ENCODE measurements at regions not wholly inside any gene's neighbourhood (a gene's known extent, or its start where the extent isn't known, plus 50 kb on each side); places are given as distances from the start of the nearest gene placed in this dataset.

- no peak overlapping the region for H4K91ac ChIP-seq (ENCODE audit: insufficient read length, low read depth, low read length)
- no peak overlapping the region for H3K18ac ChIP-seq (ENCODE audit: insufficient read length, low read depth, low read length)
- no peaks in the 10 kb centered on the region for H3K27me3 Mint-ChIP-seq (ENCODE audit: low read depth)
- no peak overlapping the region for H2BK5ac ChIP-seq (ENCODE audit: insufficient read length, low read length)
- no peaks in the 10 kb centered on the region for H3K4me1 ChIP-seq (ENCODE audit: insufficient read depth, low read length)
- no peak for TF ChIP-seq CTCF (conservative IDR thresholded peaks at IDR 0.05)
- no peak overlapping the region for H2BK12ac ChIP-seq (ENCODE audit: insufficient read length, low read depth, low read length)
- H2BK120ac ChIP-seq (ENCODE audit: low read depth, low read length, poor library complexity, severe bottlenecking) = no peak overlapping the region
- no CpG with 5 or more reads among the region's 3 CpGs for WGBS (ENCODE audit: extremely low coverage, insufficient read length, low lambda C conversion rate)
- H3K9ac ChIP-seq (ENCODE audit: extremely low read depth, insufficient read length, low read length) = no peak overlapping the region
- no peak for DNase-seq
- H2BK15ac ChIP-seq (ENCODE audit: low read depth, low read length) = no peak overlapping the region
- no peak overlapping the region for H4K8ac ChIP-seq (replicated peaks; ENCODE audit: insufficient read length, low read depth, low read length)
- H4K20me1 ChIP-seq (ENCODE audit: control insufficient read depth, insufficient read depth, insufficient read length) = no peaks in the 10 kb centered on the region
- no peaks in the 10 kb centered on the region for H3K23me2 ChIP-seq (ENCODE audit: insufficient read length, low read depth, low read length, poor library complexity, severe bottlenecking)
- H3K27ac Mint-ChIP-seq = no peak overlapping the region
- H3T11ph ChIP-seq (ENCODE audit: low read length) = no peak overlapping the region
- H3K9me3 ChIP-seq (ENCODE audit: control insufficient read depth, low read depth, low read length) = no peaks in the 10 kb centered on the region
- no peak overlapping the region for H3K4ac ChIP-seq (ENCODE audit: low read depth, low read length)
- no peak overlapping the region for H3K4me2 ChIP-seq (ENCODE audit: insufficient read depth, insufficient read length, low read length)
- H3K4me3 Mint-ChIP-seq = no peak overlapping the region
- no peak overlapping the region for H3K14ac ChIP-seq (ENCODE audit: insufficient read depth, low read length)
- no peaks in the 10 kb centered on the region for H3K79me2 ChIP-seq (ENCODE audit: insufficient read depth, low read length)
- no peaks in the 10 kb centered on the region for H3K79me1 ChIP-seq (ENCODE audit: insufficient read depth, low read depth, low read length, poor library complexity, severe bottlenecking)
- H2AK5ac ChIP-seq (ENCODE audit: insufficient read length, low read length) = no peak overlapping the region
- H2BK20ac ChIP-seq (ENCODE audit: low read depth, low read length, poor library complexity, severe bottlenecking) = no peak overlapping the region
- no peak overlapping the region for H3K27ac ChIP-seq (ENCODE audit: insufficient read length, low read depth, low read length)
- H3K9me3 Mint-ChIP-seq = peaks cover 45 to 60% of the 10 kb centered on the region in 2 experiments
- no peak overlapping the region for H3K23ac ChIP-seq (ENCODE audit: insufficient read length, low read depth, low read length)
- no peaks in the 10 kb centered on the region for H3K27me3 ChIP-seq (ENCODE audit: insufficient read depth, low read length)
- H3K56ac ChIP-seq (ENCODE audit: insufficient read length, low read depth, low read length) = no peak overlapping the region
- peaks cover 0 to 2% (median 0%) of the 10 kb centered on the region in 3 experiments; a peak in 4 of 7 replicates for H3K36me3 Mint-ChIP-seq (ENCODE audit: insufficient read depth in 1 of 3, low read depth in 3 of 3)
- no peaks in the 10 kb centered on the region for H3K4me1 Mint-ChIP-seq
- no peak overlapping the region for H4K5ac ChIP-seq (ENCODE audit: insufficient read length, low read depth, low read length)
- H2AFZ ChIP-seq (ENCODE audit: low read length) = no peak overlapping the region
Observed at GRCh38 chrX:85493821-85494220, 114.4 kb upstream of the POF1B start.
